ENCODE measurements at regions not wholly inside any gene's neighbourhood (a gene's known extent, or its start where the extent isn't known, plus 50 kb on each side); places are given as distances from the start of the nearest gene placed in this dataset.

DNA sequence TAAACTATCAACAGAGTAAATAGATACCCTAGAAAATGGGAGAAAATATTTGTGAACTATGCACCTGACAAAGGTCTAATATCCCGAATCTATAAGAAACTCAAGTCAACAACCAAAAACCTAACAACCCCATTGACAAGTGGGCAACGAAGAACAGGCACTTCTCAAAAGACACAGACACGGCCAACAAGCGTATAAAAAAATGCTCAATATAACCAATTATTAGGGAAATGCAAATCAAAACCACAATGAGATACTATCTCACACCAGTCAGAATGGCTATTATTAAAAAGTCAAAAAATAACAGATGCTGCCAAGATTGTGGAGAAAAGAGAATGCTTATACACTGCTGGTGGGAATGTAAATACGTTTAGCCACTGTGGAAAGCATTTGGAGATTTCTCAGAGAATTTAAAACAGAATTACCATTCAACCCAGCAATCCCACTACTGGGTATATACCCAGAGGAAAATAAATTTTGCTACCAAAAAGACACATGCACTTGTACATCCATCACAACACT, 63.2 kb upstream of the CAV2 start:
- no peaks in the 10 kb centered on the region for H3K36me3 ChIP-seq
- no peak overlapping the region for H3K27ac ChIP-seq
- no peak overlapping the region for H3K4me3 ChIP-seq
- TF ChIP-seq, protein P1, sequence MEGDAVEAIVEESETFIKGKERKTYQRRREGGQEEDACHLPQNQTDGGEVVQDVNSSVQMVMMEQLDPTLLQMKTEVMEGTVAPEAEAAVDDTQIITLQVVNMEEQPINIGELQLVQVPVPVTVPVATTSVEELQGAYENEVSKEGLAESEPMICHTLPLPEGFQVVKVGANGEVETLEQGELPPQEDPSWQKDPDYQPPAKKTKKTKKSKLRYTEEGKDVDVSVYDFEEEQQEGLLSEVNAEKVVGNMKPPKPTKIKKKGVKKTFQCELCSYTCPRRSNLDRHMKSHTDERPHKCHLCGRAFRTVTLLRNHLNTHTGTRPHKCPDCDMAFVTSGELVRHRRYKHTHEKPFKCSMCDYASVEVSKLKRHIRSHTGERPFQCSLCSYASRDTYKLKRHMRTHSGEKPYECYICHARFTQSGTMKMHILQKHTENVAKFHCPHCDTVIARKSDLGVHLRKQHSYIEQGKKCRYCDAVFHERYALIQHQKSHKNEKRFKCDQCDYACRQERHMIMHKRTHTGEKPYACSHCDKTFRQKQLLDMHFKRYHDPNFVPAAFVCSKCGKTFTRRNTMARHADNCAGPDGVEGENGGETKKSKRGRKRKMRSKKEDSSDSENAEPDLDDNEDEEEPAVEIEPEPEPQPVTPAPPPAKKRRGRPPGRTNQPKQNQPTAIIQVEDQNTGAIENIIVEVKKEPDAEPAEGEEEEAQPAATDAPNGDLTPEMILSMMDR (IDR thresholded peaks at IDR 0.05), result no peak
- no peaks in the 10 kb centered on the region for H3K27me3 ChIP-seq
- intact Hi-C loops (cut with DNase I), result loop anchor here (5.0 kb wide), 2 partner anchors 79 to 164 kb away; no protein-coding TSS in a partner anchor
- H3K9me3 ChIP-seq, result no peaks in the 10 kb centered on the region
- H3K4me1 ChIP-seq, result peaks cover 3 to 24% of the 10 kb centered on the region in 2 donors
- no peak for DNase-seq (ENCODE audit: low spot score in 2 of 2)

DNA sequence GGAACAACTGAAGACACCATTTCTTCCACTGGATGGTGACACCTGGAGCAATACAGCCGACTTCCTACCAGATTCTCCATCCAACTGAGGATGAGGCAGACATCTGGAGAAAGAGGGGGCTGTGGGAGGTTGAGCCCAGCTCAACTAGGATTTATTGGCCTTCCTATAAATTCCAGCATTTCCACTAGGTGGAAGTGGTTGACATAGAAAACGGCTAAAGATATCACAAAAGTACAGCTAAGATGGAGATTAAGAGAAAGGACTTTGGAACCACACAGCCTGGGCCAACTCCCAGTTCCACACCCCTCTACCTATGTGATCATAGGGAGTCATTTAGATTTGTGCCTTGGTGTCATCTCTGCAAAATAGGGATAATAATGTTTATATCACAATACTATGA, 61.3 kb upstream of the CAV2 start:
- no peak overlapping the region for H3K4me3 ChIP-seq
- intact Hi-C loops (cut with DNase I), result loop anchor here (5.0 kb wide), 2 partner anchors 81 to 166 kb away; no protein-coding TSS in a partner anchor
- no peaks in the 10 kb centered on the region for H3K36me3 ChIP-seq
- no peak for DNase-seq (ENCODE audit: low spot score in 2 of 2)
- H3K27ac ChIP-seq, result peak overlapping the region; percentile 76 to 82
- TF ChIP-seq, protein P1 (IDR thresholded peaks at IDR 0.05), result peak in 1 of 3 experiments; percentile 22
- H3K27me3 ChIP-seq, result no peaks in the 10 kb centered on the region
- no peaks in the 10 kb centered on the region for H3K9me3 ChIP-seq
- H3K4me1 ChIP-seq, result peaks cover 6 to 41% of the 10 kb centered on the region in 2 donors

DNA sequence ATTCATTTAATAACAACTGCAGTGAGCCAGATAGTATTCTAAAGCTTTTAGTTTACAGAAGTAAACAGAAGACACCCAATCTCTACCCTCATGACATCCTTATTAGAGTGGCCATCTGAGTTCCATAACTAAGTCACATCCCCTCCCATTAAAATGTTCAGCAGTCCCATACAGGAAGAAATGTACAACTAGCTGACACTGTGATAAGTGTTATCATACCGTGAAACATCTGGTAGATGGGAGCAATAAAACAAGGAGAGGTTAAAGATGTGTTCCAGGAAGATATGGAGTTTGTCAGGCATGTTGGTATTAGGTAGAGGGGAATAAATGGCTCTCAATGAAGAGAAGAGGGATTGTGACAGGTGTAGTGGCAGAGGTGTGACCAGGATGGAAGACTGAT, 60.5 kb upstream of the CAV2 start:
- TF ChIP-seq, protein P1 (IDR thresholded peaks at IDR 0.05), result no peak
- Histone ChIP-seq H3K27me3 (no peaks in the 10 kb centered on the region), H3K9me3 (no peaks in the 10 kb centered on the region), H3K4me1 (peaks cover 6 to 44% of the 10 kb centered on the region in 2 donors), H3K36me3 (no peaks in the 10 kb centered on the region), H3K4me3 (no peak overlapping the region), H3K27ac (peak overlapping the region; percentile 76 to 82)
- intact Hi-C loops (cut with DNase I), result loop anchor here (5.0 kb wide), 2 partner anchors 82 to 167 kb away; no protein-coding TSS in a partner anchor
- no peak for DNase-seq (ENCODE audit: low spot score in 2 of 2)

DNA sequence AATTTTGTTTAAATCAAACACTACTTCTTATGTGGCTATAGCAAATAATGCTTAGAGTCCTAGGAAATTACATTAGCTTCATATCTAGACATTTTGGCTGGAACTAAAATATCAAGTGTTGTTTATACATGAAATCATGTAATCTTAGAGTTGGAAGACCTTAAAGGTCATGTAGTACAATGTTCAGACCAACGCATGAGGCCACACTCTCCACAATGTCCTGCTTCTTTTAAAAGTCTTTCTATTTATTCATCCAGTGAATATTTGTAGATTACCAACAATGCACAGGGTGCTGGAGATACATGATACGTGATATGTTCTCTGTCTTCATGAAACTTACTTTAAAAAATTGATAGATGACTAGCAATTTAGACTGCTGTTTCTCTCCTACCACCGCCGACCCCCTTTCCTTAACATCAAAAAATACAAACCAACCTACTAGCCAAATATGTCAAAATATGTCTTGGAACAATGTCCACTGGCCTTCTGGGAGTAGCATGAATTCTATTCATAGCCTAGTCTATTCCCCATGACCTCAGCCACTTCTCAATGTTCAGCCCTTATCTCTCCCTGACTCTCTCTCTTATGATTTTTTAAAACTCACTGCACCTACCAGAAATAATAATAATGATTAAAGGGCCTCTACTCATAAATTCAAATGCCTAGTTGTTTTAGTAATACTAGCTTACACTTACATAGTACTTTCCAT, 59.5 kb upstream of the CAV2 start:
- H3K27ac ChIP-seq, result peak overlapping the region; percentile 76 to 82

DNA sequence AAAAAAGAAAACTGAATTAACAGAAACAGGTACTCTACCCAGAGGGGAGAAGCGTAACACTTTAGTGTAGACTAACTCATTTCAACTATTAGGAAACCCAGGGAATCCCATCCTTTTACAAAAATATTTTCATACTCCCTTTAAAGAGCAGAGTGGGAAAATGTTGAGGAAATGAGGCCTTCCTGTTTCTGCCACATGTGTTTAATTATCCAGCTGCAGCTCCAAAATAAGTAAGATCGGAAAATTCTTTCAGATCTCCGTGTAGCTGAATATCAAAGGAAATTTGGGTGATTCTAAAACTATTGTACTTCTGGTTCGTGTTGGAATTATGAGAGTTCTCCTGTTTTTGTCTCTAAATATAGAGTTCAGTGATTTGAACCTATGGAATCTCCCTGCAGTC, 58.0 kb upstream of the CAV2 start:
- Histone ChIP-seq H3K27ac (peak overlapping the region; percentile 76 to 82), H3K36me3 (no peaks in the 10 kb centered on the region), H3K4me3 (no peak overlapping the region), H3K4me1 (peaks cover 6 to 30% of the 10 kb centered on the region in 2 donors), H3K9me3 (no peaks in the 10 kb centered on the region), H3K27me3 (no peaks in the 10 kb centered on the region)
- TF ChIP-seq, protein P1 (IDR thresholded peaks at IDR 0.05), result no peak
- intact Hi-C loops (cut with DNase I), result loop anchor here (2.0 to 5.0 kb wide), 2 partner anchors 57 to 141 kb away; partner anchors contain the start of gene CAV2
- no peak for DNase-seq (ENCODE audit: low spot score in 2 of 2)

More for the DNA sequence above, 59.5 kb upstream of the CAV2 start:
- Histone ChIP-seq H3K9me3 (no peaks in the 10 kb centered on the region), H3K36me3 (no peaks in the 10 kb centered on the region), H3K27me3 (no peaks in the 10 kb centered on the region), H3K4me1 (peaks cover 6 to 34% of the 10 kb centered on the region in 2 donors), H3K4me3 (no peak overlapping the region)
- TF ChIP-seq, protein P1 (IDR thresholded peaks at IDR 0.05), result no peak
- DNase-seq (ENCODE audit: low spot score in 2 of 2), result no peak
- intact Hi-C loops (cut with DNase I), result loop anchor here (2.0 to 5.0 kb wide), 4 partner anchors 59 to 168 kb away; partner anchors contain the start of gene CAV2
